ENCODE measurements at regions not wholly inside any gene's neighbourhood (a gene's known extent, or its start where the extent isn't known, plus 50 kb on each side); places are given as distances from the start of the nearest gene placed in this dataset.

- Histone ChIP-seq H4K8ac (replicated peaks; ENCODE audit: insufficient read length, low read depth, low read length) (no peak overlapping the region), H3K9ac (ENCODE audit: extremely low read depth, insufficient read length, low read length) (no peak overlapping the region), H3K18ac (ENCODE audit: insufficient read length, low read depth, low read length) (no peak overlapping the region), H2BK120ac (ENCODE audit: low read depth, low read length, poor library complexity, severe bottlenecking) (no peak overlapping the region), H4K20me1 (ENCODE audit: control insufficient read depth, insufficient read depth, insufficient read length) (no peaks in the 10 kb centered on the region), H4K5ac (ENCODE audit: insufficient read length, low read depth, low read length) (no peak overlapping the region), H3K79me2 (ENCODE audit: insufficient read depth, low read length) (no peaks in the 10 kb centered on the region), H2AK5ac (ENCODE audit: insufficient read length, low read length) (no peak overlapping the region), H3K23ac (ENCODE audit: insufficient read length, low read depth, low read length) (no peak overlapping the region), H3K4ac (ENCODE audit: low read depth, low read length) (no peak overlapping the region), H2BK12ac (ENCODE audit: insufficient read length, low read depth, low read length) (no peak overlapping the region), H2BK5ac (ENCODE audit: insufficient read length, low read length) (no peak overlapping the region), H3K23me2 (ENCODE audit: insufficient read length, low read depth, low read length, poor library complexity, severe bottlenecking) (no peaks in the 10 kb centered on the region), H2AFZ (ENCODE audit: low read length) (no peak overlapping the region), H3K14ac (ENCODE audit: insufficient read depth, low read length) (no peak overlapping the region), H3K27ac (ENCODE audit: insufficient read length, low read depth, low read length) (no peak overlapping the region), H3K4me1 (ENCODE audit: insufficient read depth, low read length) (no peaks in the 10 kb centered on the region; the same call in 1 of the 2 replicates), H2BK15ac (ENCODE audit: low read depth, low read length) (no peak overlapping the region), H3K27me3 (ENCODE audit: insufficient read depth, low read length) (no peaks in the 10 kb centered on the region), H3K9me3 (ENCODE audit: control insufficient read depth, low read depth, low read length) (no peaks in the 10 kb centered on the region), H3K56ac (ENCODE audit: insufficient read length, low read depth, low read length) (no peak overlapping the region), H3K4me2 (ENCODE audit: insufficient read depth, insufficient read length, low read length) (no peak overlapping the region), H4K91ac (ENCODE audit: insufficient read length, low read depth, low read length) (no peak overlapping the region), H3K79me1 (ENCODE audit: insufficient read depth, low read depth, low read length, poor library complexity, severe bottlenecking) (no peaks in the 10 kb centered on the region), H2BK20ac (ENCODE audit: low read depth, low read length, poor library complexity, severe bottlenecking) (no peak overlapping the region), H3T11ph (ENCODE audit: low read length) (no peak overlapping the region)
- no CpG with 5 or more reads among the region's 1 CpG for WGBS (ENCODE audit: extremely low coverage, insufficient read length, low lambda C conversion rate)
- Mint-ChIP-seq H3K9me3 (peaks cover 0 to 2% of the 10 kb centered on the region in 2 experiments; a peak in 2 of 5 replicates), H3K36me3 (ENCODE audit: insufficient read depth in 1 of 3, low read depth in 3 of 3) (peaks cover 4 to 11% (median 4%) of the 10 kb centered on the region in 3 experiments; a peak in 3 of 7 replicates), H3K4me1 (peaks cover 25% of the 10 kb centered on the region in 2 experiments), H3K4me3 (no peak overlapping the region), H3K27ac (no peak overlapping the region), H3K27me3 (ENCODE audit: low read depth) (no peaks in the 10 kb centered on the region)
- TF ChIP-seq, protein P1, sequence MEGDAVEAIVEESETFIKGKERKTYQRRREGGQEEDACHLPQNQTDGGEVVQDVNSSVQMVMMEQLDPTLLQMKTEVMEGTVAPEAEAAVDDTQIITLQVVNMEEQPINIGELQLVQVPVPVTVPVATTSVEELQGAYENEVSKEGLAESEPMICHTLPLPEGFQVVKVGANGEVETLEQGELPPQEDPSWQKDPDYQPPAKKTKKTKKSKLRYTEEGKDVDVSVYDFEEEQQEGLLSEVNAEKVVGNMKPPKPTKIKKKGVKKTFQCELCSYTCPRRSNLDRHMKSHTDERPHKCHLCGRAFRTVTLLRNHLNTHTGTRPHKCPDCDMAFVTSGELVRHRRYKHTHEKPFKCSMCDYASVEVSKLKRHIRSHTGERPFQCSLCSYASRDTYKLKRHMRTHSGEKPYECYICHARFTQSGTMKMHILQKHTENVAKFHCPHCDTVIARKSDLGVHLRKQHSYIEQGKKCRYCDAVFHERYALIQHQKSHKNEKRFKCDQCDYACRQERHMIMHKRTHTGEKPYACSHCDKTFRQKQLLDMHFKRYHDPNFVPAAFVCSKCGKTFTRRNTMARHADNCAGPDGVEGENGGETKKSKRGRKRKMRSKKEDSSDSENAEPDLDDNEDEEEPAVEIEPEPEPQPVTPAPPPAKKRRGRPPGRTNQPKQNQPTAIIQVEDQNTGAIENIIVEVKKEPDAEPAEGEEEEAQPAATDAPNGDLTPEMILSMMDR (conservative IDR thresholded peaks at IDR 0.05), result no peak
- DNase-seq, result no peak
These were observed 300.5 kb downstream of the ZPLD1 start for GRCh38 chr3:102735311-102735710.
